CD4-positive, alpha-beta memory T cell (primary cell): ENCODE measurements at regions not wholly inside any gene's neighbourhood (a gene's known extent, or its start where the extent isn't known, plus 50 kb on each side); places are given as distances from the start of the nearest gene placed in this dataset.

ENCODE experiments used
- CTCF ChIA-PET: fragments of 350-600 bp; sonication (Branson Sonifier 250); formaldehyde crosslinking; loops from one replicate; lab custom pipeline; 2021; ENCODE audit warnings: inconsistent platforms; ENCODE audit not compliant: partially characterized antibody; lab: Charles Lee
- POLR2A ChIA-PET: fragments of 350-600 bp; sonication (Branson Sonifier 250); formaldehyde crosslinking; loops from one replicate; lab custom pipeline; 2021; ENCODE audit not compliant: partially characterized antibody; lab: Charles Lee
- DNase-seq, 5 donors: peaks; one replicate each; pipeline versions ENCODE4 v3.0.0 to v3.0.0-alpha.2; 2020 to 2022; ENCODE audit warnings: mixed read lengths in 1 of 5
- H3K27ac ChIP-seq: one replicate; pipeline ENCODE4 v1.7.0; 2013; ENCODE audit warnings: low read depth, low read length
- H3K27me3 ChIP-seq: 2 replicates; pipeline ENCODE4 v1.7.0; 2013; ENCODE audit warnings: mild to moderate bottlenecking, low read length, moderate library complexity; ENCODE audit not compliant: insufficient read depth
- H3K36me3 ChIP-seq: 2 replicates; pipeline ENCODE4 v1.7.0; 2013; ENCODE audit warnings: mild to moderate bottlenecking, low read length, moderate library complexity; ENCODE audit not compliant: insufficient read depth
- H3K4me1 ChIP-seq: 2 replicates; pipeline ENCODE4 v1.7.0; 2013; ENCODE audit warnings: mild to moderate bottlenecking, low read length, moderate library complexity; ENCODE audit not compliant: insufficient read depth
- H3K4me3 ChIP-seq, 2 donors: one replicate each; pipeline ENCODE4 v1.7.0; 2013; ENCODE audit warnings: low read length in 2 of 2, mild to moderate bottlenecking in 1 of 2
- H3K9me3 ChIP-seq, 2 donors: one replicate each; pipeline ENCODE4 v1.7.0; 2013; ENCODE audit warnings: low read length in 2 of 2, control low read depth in 1 of 2; ENCODE audit not compliant: control insufficient read depth in 1 of 2
- H3K27ac Mint-ChIP-seq, 7 donors: one replicate each; pipeline ENCODE4 v1.8.0; 2020 to 2021; ENCODE audit warnings: mixed read lengths in 7 of 7, mild to moderate bottlenecking in 6 of 7, inconsistent platforms in 3 of 7, moderate library complexity in 3 of 7
- H3K27me3 Mint-ChIP-seq, 2 donors: one replicate each; pipeline ENCODE4 v1.8.0; 2020 to 2021; ENCODE audit warnings: mixed read lengths in 2 of 2
- H3K36me3 Mint-ChIP-seq, 2 donors: one replicate each; pipeline ENCODE4 v1.8.0; 2020 to 2021; ENCODE audit warnings: mixed read lengths in 2 of 2, inconsistent platforms in 1 of 2, mild to moderate bottlenecking in 1 of 2
- H3K4me1 Mint-ChIP-seq, 4 donors: one replicate each; pipeline ENCODE4 v1.8.0; 2020 to 2021; ENCODE audit warnings: mixed read lengths in 4 of 4, mild to moderate bottlenecking in 1 of 4
- H3K4me3 Mint-ChIP-seq, 8 donors: one replicate each; pipeline ENCODE4 v1.8.0; 2020 to 2021; ENCODE audit warnings: mixed read lengths in 8 of 8, mild to moderate bottlenecking in 7 of 8, moderate library complexity in 6 of 8, inconsistent platforms in 3 of 8
- H3K9me3 Mint-ChIP-seq, 8 donors: one replicate each; pipeline ENCODE4 v1.8.0; 2020 to 2021; ENCODE audit warnings: mixed read lengths in 8 of 8, mild to moderate bottlenecking in 5 of 8, inconsistent platforms in 3 of 8, moderate library complexity in 1 of 8
- intact Hi-C: fragments of 100-400 bp; cut with micrococcal nuclease; formaldehyde crosslinking; loops from one replicate; pipeline ENCODE4 v1.15.1; 2023

DNA sequence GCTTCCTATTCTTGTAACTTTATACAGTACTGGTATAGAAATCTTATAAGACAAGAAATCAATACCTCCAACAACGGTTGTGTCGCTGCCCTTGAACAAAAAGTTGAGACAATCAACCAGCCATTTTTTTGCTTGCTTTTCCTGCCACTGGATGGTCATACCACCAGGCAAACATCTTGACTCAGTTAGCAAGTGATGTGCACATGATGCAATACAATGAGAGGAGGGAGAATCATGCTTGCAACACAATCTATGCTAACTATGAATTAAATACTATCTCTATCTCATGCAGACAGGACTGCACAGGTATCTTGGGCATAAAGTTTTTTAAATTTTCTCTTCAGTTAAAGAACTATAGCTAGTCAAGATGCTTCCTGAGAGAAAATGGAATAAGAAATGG, 877.7 kb upstream of the CITED2 start:
- ChIA-PET CTCF (no interaction called here), POLR2A (no interaction called here)
- Histone ChIP-seq H3K4me3 (no peak overlapping the region), H3K27ac (no peak overlapping the region), H3K4me1 (no peaks in the 10 kb centered on the region), H3K9me3 (no peaks in the 10 kb centered on the region), H3K36me3 (no peaks in the 10 kb centered on the region), H3K27me3 (no peaks in the 10 kb centered on the region)
- Mint-ChIP-seq H3K27ac (no peak overlapping the region), H3K4me3 (no peak overlapping the region), H3K36me3 (no peaks in the 10 kb centered on the region), H3K9me3 (peaks cover 0 to 2% (median 0%) of the 10 kb centered on the region in 8 donors), H3K27me3 (peaks cover 6% of the 10 kb centered on the region in 2 donors), H3K4me1 (no peaks in the 10 kb centered on the region)
- intact Hi-C loops = no loop called here
- DNase-seq = no peak

DNA sequence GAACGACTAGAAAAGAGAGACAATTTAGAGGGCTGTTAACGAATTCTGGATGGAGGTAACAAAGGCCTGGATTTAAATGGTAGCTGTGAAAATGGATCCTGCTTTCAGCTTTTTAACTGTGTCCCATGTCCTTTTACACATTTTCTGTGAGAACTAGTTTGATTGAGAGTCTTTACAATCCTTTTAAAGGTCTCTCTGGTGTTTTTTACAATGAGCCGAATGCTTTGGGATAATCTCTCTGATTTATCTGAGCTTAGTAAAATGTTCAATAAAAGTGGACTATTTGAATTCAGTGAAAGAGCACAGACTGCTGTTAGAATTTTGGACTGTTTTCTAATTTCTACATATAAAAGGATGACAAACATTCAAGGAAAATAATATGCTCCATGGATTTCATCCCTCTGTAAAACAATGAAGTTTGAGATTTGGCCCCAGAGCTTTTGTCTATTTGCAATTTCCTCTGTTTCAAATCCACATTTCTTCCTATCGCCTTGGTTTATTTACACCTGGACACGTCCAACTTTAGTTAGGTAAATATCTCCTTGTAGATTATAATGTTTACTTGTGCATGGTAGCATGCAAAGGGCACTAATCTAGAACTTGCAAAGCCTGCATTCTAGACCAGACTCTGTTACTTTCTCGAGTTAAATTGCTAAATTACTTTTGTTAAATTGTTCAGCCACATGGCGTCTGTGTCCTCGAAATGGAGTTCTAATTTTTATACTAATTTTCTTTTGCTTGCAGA, 871.0 kb upstream of the CITED2 start:
- Mint-ChIP-seq H3K27me3 (peaks cover under 1 to 4% of the 10 kb centered on the region in 2 donors), H3K9me3 (no peaks in the 10 kb centered on the region), H3K27ac (no peak overlapping the region), H3K36me3 (no peaks in the 10 kb centered on the region), H3K4me1 (no peaks in the 10 kb centered on the region), H3K4me3 (no peak overlapping the region)
- no peaks in the 10 kb centered on the region for H3K36me3 ChIP-seq
- H3K4me3 ChIP-seq = no peak overlapping the region
- no peak for DNase-seq
- H3K4me1 ChIP-seq = no peaks in the 10 kb centered on the region
- CTCF ChIA-PET = no interaction called here
- no peaks in the 10 kb centered on the region for H3K9me3 ChIP-seq
- POLR2A ChIA-PET = no interaction called here
- H3K27ac ChIP-seq = no peak overlapping the region
- intact Hi-C loops = no loop called here
- H3K27me3 ChIP-seq = no peaks in the 10 kb centered on the region

DNA sequence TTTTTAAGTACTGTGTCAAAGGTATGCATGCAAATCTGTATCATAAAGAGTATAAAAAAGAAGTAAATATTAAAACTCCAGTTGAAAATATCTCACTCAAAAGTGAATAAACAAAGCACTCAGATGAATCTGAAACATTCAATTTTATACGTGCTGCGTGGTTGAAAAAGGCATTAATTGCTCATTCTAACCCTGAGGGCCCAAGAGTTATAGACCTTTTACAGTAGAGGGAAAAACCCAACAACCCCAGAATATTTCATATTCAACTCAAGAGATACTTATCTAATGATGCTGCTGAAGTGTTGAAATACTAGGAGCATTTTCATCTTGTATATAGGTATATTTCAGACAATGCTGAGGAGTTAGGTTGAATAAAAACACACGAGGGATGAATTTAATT, 862.8 kb upstream of the CITED2 start:
- ChIA-PET CTCF (no interaction called here), POLR2A (no interaction called here)
- Histone ChIP-seq H3K27ac (no peak overlapping the region), H3K36me3 (no peaks in the 10 kb centered on the region), H3K9me3 (no peaks in the 10 kb centered on the region), H3K4me1 (no peaks in the 10 kb centered on the region), H3K27me3 (no peaks in the 10 kb centered on the region), H3K4me3 (no peak overlapping the region)
- intact Hi-C loops = no loop called here
- Mint-ChIP-seq H3K27ac (no peak overlapping the region), H3K36me3 (no peaks in the 10 kb centered on the region), H3K27me3 (no peaks in the 10 kb centered on the region), H3K4me3 (no peak overlapping the region), H3K9me3 (peaks cover 0 to 9% (median 3%) of the 10 kb centered on the region in 8 donors), H3K4me1 (no peaks in the 10 kb centered on the region)
- no peak for DNase-seq

DNA sequence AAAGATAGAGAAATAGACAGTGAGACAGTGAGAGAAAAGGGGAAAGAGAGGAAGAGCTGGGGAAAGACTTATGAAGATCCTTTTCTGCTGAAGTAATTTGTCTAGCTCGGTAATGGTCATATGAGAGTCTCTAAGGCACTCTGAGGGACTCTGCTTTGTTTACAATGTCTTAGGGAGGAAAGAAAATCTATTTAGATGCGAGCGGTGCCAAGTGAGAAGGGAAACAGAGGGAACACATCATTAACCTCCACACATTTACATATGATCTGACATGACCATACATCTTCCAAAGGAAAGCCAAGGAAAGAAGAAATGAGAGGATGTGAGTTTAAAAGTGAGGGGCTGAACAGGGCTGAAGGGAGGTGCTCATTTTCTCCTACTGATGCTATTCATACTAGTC, 862.3 kb upstream of the CITED2 start:
- Histone ChIP-seq H3K4me3 (no peak overlapping the region), H3K9me3 (no peaks in the 10 kb centered on the region), H3K27me3 (no peaks in the 10 kb centered on the region), H3K36me3 (no peaks in the 10 kb centered on the region), H3K27ac (no peak overlapping the region), H3K4me1 (no peaks in the 10 kb centered on the region)
- ChIA-PET CTCF (no interaction called here), POLR2A (no interaction called here)
- H3K4me3 Mint-ChIP-seq = no peak overlapping the region
- H3K36me3 Mint-ChIP-seq = no peaks in the 10 kb centered on the region
- DNase-seq = no peak
- intact Hi-C loops = no loop called here
- no peaks in the 10 kb centered on the region for H3K4me1 Mint-ChIP-seq
- H3K27me3 Mint-ChIP-seq = peaks cover 0 to 3% of the 10 kb centered on the region in 2 donors
- no peak overlapping the region for H3K27ac Mint-ChIP-seq
- H3K9me3 Mint-ChIP-seq = peaks cover 0 to 13% (median 5%) of the 10 kb centered on the region in 8 donors

DNA sequence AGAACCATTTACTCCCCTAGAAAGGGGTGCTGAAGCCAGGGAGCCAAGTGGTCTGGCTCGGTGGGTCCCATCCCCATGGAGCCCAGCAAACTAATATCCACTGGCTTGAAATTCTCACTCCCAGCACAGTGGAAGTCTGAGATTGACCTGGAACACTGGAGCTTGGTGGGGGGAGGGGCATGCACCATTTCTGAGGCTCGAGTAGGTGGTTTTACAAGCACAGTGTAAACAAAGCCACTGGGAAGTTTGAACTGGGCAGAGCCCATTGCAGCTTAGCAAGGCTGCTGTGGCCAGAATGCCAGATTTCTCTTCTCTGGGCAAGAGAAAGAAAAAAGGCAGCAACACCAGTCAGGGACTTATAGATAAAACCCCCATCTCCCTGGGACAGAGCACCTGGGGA, 855.8 kb upstream of the CITED2 start:
- Histone ChIP-seq H3K4me3 (no peak overlapping the region), H3K27me3 (no peaks in the 10 kb centered on the region), H3K4me1 (no peaks in the 10 kb centered on the region), H3K27ac (no peak overlapping the region), H3K9me3 (no peaks in the 10 kb centered on the region), H3K36me3 (no peaks in the 10 kb centered on the region)
- CTCF ChIA-PET = interaction anchor here (0.6 kb wide), 1 partner anchor 177 kb away, joined by 4 read pairs; no protein-coding TSS in a partner anchor
- intact Hi-C loops = no loop called here
- peaks cover 4% of the 10 kb centered on the region in 2 donors for H3K27me3 Mint-ChIP-seq
- H3K4me1 Mint-ChIP-seq = no peaks in the 10 kb centered on the region
- peaks cover 0 to 24% (median 9%) of the 10 kb centered on the region in 8 donors for H3K9me3 Mint-ChIP-seq
- H3K4me3 Mint-ChIP-seq = no peak overlapping the region
- DNase-seq = no peak
- H3K36me3 Mint-ChIP-seq = no peaks in the 10 kb centered on the region
- POLR2A ChIA-PET = no interaction called here
- no peak overlapping the region for H3K27ac Mint-ChIP-seq

DNA sequence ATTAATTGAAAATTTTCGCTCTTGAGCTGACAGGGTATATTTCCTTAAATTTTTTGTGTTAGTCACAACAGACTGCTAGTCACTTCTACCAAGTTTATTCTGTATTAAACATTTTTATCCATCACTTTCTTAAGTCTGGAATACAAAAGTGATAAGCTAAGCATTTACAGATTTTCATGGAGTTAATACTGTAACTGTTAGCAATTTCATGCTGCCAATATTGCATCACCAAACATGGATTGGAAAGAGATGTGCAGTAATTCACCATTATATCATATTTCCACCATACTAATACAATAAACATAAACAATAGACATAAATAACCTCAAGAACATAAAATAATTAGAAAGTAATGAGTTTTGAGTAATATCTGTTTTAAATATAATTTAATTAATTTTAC, 854.0 kb upstream of the CITED2 start:
- DNase-seq = no peak
- Histone ChIP-seq H3K27me3 (no peaks in the 10 kb centered on the region), H3K9me3 (no peaks in the 10 kb centered on the region), H3K27ac (no peak overlapping the region), H3K36me3 (no peaks in the 10 kb centered on the region), H3K4me1 (no peaks in the 10 kb centered on the region), H3K4me3 (no peak overlapping the region)
- intact Hi-C loops = no loop called here
- CTCF ChIA-PET = no interaction called here
- Mint-ChIP-seq H3K9me3 (peaks cover 0 to 15% (median 9%) of the 10 kb centered on the region in 8 donors), H3K4me3 (no peak overlapping the region), H3K4me1 (no peaks in the 10 kb centered on the region), H3K36me3 (no peaks in the 10 kb centered on the region), H3K27me3 (peaks cover 5 to 6% of the 10 kb centered on the region in 2 donors), H3K27ac (no peak overlapping the region)
- POLR2A ChIA-PET = no interaction called here

DNA sequence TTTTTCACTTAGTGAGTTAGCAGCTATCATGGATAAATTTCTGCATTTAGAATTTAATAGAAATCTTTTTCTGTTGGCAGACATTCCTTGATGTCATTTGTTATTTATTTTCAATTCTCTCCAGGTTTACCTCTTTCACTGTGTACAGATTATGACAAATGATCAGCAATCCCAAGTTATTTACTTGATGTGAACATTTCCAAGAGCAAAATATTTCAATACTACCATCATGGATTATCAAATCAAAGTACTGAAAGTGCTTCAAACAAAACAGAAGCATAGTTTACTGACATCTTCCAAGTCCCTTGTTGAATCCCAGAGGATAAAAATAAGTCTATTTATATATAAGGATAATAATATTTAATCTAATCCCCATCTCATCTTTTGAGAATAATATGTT, 852.2 kb upstream of the CITED2 start:
- H3K9me3 ChIP-seq = no peaks in the 10 kb centered on the region
- no peaks in the 10 kb centered on the region for H3K36me3 ChIP-seq
- Mint-ChIP-seq H3K27ac (no peak overlapping the region), H3K27me3 (peaks cover 3 to 6% of the 10 kb centered on the region in 2 donors), H3K9me3 (peaks cover 0 to 10% (median 3%) of the 10 kb centered on the region in 8 donors), H3K4me1 (no peaks in the 10 kb centered on the region), H3K4me3 (no peak overlapping the region), H3K36me3 (no peaks in the 10 kb centered on the region)
- no peak for DNase-seq
- ChIA-PET POLR2A (no interaction called here), CTCF (no interaction called here)
- intact Hi-C loops = no loop called here
- no peak overlapping the region for H3K4me3 ChIP-seq
- H3K27me3 ChIP-seq = no peaks in the 10 kb centered on the region
- H3K27ac ChIP-seq = no peak overlapping the region
- H3K4me1 ChIP-seq = no peaks in the 10 kb centered on the region
